GM21423 (cell line): ENCODE measurements at regions not wholly inside any gene's neighbourhood (a gene's known extent, or its start where the extent isn't known, plus 50 kb on each side); places are given as distances from the start of the nearest gene placed in this dataset.

ENCODE experiments used
- ATAC-seq: cut with Tn5 transposase; IDR thresholded peaks from one replicate; pipeline ENCODE4 v1.9.1; 2021; ENCODE audit warnings: mild to moderate bottlenecking, moderate library complexity; ENCODE audit not compliant: unreplicated experiment

DNA sequence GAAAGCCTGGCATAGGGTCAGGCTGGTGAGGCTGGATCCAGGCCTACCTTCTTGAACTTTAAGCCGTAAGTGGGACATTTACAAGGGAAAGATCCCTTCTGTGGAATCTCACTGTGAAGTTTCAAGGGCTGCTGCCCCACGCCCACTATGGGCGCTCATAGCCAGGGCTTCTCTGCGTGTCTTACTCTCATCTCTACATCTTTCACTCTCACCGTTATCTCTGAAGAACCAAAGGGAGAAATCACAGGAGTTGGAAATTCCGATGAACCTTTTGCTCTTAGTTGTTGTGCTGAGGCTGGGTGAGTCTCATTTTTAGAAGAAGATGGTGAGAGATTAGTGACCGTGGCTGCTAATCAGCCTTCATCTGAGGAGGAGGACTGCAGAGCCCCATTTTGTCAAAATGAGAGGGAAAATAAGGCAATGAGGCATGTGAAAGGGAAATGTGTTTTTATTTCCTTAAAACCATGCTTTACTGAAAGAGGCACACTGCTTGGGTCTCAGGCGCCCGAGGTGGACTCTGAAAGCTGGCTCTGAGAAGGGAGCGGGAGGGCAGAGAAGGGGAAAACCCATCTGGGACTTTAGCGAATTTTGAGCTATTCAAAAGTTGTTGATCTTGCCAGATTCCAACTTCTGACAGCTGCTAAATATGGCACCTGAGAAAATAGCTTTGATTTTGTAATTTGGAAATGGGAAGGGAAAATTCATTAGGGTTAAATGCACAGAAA lies 301.5 kb downstream of the CLIC5 start:
- ATAC-seq, result no peak
